ENCODE measurements at regions not wholly inside any gene's neighbourhood (a gene's known extent, or its start where the extent isn't known, plus 50 kb on each side); places are given as distances from the start of the nearest gene placed in this dataset.
"Not testable (repeated sequence)": the region's sequence is repeated elsewhere in the genome, so short reads cannot be mapped to it uniquely, and the experiment has no call there.

DNA sequence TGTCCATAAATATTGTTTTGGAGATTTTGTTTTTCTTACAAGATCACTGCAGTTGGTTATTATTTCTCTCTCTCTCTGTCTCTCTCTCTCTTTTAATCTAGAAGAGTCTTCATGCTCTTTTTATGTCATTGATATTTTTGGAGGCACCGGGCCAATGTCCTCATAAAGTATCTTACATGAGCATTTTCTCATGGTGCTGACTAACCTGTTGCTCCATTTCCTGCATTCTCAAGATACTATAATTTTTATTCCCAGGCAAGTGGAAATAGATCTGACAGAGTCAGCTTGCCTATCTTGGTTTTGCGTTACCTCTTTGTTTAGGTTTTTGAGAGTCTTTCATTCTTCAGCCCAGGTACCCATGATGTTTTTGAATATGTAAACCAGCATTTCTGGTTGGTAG is 938.8 kb upstream of the FBXO33 start:
- DNase-seq, result no peak

DNA sequence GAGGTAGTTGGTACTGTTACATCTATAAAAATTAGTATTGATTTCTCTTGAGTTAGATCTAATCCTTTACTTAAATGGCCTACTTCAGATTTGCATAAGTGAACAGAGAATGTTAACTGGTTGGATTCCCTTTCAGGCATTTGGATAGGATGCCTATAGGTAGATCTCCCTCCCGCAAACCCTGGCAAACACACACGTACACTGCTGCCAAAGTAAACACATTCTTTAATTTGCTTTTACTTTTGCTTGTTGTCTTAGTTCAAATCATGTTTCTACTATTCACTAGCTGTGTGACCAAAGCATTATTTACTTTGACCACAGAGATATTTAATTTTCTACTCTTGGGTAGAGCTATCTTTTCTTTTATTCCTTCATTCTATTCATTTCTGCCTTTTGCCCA is 936.1 kb upstream of the FBXO33 start:
- no peak for DNase-seq

DNA sequence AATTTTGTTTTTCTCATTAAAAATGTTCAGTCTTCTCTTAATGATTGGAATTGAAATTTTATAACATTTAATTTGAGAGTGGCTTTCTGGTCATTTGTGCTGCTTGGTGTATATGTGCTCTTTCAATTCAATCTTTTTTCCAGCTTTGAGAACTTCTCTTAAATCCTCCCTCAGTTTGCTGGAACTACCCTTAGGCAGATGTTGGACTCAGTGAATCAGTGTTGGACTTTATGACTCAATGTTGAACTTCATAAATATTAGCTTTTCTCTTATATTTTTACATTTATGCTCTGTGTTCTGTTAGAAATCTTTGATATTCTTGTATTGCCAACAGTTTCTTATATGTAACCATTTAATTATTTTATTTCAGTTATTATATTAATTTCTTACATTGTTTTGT is 935.5 kb upstream of the FBXO33 start:
- no peak for DNase-seq

DNA sequence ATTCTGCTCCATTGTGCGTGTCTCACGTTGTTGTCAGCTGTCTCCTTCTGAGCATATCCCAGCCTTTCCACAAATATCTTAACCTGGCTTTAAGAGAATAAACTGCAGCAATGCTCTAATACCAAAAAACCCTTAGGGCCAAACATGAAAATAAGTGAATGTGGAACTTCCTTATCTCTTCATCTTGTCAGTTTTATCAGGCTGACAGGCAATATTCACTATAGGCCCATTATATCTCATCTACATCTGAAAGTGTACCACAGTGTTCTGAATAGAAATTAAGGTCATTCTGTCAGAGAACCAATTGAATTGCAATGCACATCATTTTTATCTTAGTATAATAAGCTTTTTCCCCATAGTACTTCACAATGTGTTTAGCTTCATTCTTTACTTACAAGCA is 933.1 kb upstream of the FBXO33 start:
- peak in 1 of 3 donors; percentile 23 for DNase-seq

DNA sequence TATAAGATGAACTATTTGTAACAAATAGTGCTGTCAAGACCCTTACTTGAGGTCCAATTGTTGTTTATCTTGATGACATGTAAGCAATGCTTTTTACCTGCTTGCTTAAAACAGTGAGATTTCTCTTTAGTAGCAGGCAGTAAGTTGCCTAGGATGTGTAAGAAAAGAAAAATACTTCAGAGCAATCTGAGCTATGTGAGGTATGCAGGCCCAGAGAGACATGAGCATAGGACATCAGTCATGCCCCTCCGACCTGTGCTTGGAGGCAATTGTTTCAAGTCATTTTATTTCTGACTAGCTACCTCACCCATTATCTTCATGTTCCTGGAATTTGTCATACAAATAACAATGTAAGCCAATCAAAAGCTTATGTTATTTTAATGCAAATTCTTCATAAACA is 930.6 kb upstream of the FBXO33 start:
- no peak for DNase-seq

DNA sequence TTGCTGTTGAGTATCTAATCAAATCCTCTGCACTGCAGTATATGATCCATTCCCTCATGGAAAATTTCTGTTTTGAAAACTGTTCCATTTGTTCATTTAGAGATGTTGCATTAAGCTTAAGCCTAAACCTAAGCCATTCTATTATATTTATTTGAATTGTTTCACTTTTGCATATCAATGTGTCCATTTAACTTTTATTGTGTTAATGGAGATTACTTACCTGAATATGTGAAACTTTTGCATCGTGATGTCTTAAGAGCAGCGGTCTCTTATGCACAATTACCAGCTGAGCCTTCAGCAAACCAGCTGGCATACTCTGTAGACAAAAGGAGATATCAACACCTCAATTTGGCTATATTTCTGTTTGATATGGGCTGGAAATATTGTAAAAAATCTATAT is 922.5 kb upstream of the FBXO33 start:
- DNase-seq, result no peak

DNA sequence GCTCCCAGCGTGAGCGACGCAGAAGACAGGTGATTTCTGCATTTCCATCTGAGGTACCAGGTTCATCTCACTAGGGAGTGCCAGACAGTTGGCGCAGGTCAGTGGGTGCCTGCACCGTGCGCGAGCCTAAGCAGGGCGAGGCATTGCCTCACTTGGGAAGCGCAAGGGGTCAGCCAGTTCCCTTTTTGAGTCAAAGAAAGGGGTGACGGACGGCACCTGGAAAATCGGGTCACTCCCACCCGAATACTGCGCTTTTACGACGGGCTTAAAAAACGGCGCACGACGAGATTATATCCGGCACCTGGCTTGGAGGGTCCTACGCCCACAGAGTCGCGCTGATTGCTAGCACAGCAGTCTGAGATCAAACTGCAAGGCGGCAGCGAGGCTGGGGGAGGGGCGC is 915.9 kb upstream of the FBXO33 start:
- DNase-seq, result not testable (repeated sequence)

DNA sequence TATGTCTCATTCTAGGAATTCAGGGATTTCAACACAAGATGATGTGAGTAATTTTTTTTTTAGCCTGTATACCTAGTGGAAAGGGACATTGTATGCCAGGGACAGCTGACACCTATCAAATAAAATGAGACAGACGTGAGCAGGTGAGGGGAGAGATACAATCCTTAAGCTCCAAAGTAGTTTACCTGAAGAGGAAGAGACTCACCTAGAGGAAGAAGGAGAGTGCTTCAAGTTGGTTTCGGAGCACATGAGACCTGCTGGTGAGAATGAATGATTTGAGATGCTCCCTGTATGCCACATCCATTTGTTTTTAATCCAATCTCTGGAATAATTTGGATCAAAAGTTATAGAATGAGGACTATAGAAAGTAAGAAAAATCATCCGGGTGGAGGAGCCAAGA is 915.4 kb upstream of the FBXO33 start:
- no peak for DNase-seq

DNA sequence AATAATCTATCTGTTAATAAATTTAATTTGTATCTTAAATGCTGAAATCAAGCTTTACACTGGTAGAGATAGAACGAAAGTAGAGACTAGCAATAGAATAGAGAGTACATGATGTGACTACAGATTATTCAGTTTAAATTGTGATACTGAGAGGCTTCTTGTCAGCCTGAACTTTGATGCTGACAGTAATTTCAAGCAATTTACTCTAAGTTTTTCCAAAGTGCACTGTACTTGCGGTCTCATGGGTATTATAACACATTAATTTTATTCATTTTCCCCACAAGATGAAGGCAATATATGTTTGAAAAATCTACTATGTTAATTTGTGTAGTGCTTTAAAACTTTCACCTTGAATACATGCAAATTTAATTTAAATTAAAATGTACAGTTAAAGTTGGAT is 914.0 kb upstream of the FBXO33 start:
- no peak for DNase-seq

DNA sequence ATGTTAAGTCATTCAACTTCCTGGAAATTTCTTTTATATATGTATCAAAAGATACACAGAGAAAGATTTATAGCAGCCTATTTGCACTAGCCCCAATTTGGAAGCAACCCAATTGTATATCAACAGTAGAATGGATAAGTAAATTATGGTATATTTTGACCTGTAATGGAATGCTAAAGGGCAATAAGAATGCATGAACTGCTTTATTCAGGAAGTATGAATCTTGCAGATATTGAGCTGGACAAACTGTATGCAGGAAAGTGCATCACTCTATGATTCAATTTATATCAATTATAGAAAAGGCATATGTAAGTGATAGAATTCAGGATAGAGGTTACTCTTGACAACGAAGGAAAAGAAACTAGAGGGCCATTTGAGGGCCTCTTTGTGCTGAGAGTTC is 913.1 kb upstream of the FBXO33 start:
- peak in 1 of 3 donors; percentile 10 for DNase-seq

DNA sequence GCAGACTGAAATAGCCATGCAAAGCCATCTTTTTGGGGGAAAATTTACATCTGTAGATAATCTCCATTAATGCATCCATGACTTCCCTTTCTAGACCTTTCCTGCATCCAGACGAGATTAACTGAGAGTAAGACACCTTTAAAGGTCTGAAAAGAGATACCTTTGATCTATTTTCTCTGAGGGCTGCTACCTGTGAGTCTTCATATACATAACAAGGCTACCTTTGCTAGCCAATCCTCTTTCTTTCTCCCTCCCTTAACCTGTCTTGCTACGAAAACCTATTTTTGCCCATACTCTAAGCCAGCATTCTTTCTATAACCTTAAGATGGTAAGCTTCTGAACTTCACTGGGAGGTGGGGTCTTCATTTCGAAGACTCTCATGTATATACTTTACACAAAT is 908.5 kb upstream of the FBXO33 start:
- no peak for DNase-seq

DNA sequence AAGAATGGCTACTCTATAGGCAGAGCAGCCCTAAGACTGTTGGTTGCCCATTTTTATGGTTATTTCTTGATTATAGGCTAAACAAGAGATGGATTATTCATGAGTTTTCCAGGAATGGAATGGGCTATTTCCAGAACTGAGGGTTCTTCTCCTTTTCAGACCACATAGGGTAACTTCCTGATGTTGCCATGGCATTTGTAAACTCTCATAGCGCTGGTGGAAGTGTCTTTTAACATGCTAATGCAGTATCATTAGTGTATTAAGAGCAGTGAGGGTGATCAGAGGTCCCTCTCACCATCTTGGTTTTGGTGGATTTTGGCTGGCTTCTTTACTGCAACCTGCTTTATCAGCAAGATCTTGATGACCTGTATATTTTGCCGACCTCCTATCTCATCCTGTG is 904.6 kb upstream of the FBXO33 start:
- DNase-seq, result no peak

DNA sequence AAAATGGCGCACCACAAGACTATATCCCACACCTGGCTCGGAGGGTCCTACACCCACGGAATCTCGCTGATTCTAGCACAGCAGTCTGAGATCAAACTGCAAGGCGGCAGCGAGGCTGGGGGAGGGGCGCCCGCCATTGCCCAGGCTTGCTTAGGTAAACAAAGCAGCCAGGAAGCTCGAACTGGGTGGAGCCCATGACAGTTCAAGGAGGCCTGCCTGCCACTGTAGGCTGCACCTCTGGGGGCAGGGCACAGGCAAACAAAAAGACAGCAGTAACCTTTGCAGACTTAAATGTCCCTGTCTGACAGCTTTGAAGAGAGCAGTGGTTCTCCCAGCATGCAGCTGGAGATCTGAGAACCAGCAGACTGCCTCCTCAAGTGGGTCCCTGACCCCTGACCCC is 894.3 kb upstream of the FBXO33 start:
- DNase-seq, result not testable (repeated sequence)

DNA sequence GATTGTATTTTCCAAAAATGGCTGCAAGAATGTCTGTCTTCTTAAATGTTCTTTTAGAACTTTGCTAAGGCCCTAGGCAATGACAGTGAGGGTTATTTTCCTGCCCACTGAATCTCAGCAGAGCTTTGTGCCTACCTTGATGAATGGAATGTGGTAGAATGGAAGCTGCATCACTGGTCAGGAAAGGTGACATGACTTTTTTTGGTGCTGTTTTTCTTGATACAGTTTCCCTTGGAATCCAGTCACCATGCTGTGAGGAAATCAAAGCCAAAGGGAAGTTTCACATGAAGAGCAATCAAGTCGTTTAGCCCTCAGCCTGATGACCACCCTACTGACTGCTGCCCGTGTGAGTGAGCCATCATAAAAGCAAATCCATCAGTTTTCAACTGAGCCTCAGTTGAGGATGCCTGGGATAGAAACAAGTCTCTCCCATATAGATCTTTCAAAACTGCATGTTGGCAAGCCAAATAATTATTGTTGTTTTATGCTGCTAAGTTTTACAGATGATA is 886.0 kb upstream of the FBXO33 start:
- DNase-seq, result no peak

DNA sequence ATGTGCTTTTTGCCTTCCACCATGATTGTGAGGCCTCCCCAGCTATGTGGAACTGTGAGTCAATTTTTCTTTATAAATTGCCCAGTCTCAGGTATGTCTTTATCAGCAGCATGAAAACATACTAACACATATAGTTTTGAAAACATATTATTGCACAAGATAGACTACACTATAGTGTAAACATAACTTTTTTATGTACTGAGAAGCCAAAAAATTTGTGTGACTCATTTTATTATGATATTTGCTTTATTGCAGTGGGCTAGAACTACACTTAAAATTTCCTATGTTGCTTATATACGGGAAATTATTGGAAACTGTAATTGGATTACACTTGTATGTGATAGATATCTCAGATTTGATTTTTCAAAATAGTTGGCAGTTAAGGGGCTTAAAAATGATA is 885.5 kb upstream of the FBXO33 start:
- no peak for DNase-seq

DNA sequence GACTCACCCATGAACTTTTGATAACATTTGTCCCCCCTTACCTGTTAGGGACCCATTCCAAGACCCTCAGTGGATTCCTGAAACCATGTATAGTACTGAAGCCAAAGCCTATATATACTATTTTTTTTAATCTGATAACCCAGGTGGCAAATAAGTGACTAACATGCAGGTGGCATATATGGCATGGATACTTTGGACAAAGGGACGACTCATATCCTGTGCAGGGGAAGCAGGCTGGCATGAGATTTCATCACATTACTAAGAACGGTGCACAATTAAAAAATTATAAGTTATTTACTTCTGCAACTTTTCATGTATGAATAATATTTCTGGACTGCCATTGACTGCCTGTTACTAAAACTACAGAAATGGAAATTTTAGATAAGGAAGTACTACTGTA is 880.1 kb upstream of the FBXO33 start:
- no peak for DNase-seq

DNA sequence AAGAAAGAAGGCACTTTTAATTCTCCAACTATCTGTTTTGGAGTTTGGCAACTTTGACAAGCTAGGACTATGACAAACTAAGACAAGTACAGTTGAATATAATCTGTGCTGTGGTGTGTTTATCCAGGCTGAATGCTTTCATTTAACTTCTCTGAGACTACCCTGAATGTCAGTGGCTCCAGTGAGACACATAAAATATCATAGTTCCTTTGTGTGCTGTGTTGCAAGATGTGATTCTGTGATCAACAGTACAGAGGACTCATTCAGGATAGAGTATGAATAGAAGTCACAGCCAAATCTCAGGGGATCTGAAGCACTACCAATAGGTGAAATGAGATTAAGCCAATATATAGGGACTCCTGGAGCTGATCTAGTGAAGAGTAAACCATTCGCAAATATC is 876.9 kb upstream of the FBXO33 start:
- no peak for DNase-seq

DNA sequence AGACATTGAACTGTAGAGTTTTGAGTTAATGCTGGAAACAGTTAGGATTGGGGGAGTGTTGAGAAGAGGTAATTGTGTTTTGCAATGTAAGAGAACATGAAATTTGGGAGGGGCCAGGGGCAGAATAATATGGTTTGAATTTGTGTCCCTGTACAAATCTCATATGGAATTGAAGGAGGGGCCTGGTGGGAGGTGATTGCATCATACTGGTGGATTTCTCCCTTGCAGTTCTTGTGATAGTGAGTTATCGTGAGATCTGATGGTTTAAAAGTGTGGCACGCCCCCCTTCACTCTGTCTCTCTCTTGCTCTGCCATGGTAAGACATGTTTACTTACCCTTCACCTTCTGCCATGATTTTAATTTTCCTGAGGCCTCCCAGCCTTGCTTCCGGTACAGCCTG is 876.0 kb upstream of the FBXO33 start:
- DNase-seq, result no peak

DNA sequence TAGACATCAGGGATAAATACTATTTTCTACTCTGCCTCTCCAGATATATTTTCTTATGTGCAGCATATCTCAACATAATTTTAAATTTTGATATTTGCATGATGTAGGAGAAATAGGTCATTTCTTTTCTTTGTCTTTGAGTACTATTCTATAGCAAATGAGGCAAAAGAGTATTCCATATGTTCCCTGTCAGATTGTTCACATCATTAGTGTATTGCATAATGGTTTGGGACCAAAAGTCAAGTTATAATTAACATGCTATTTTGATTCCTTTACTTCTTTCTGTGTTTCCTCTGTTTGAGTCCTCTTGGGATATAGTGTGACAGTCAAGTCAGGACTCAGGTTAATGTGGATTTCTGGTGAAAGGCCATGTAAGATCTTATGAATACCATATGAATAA is 864.6 kb upstream of the FBXO33 start:
- DNase-seq, result no peak

DNA sequence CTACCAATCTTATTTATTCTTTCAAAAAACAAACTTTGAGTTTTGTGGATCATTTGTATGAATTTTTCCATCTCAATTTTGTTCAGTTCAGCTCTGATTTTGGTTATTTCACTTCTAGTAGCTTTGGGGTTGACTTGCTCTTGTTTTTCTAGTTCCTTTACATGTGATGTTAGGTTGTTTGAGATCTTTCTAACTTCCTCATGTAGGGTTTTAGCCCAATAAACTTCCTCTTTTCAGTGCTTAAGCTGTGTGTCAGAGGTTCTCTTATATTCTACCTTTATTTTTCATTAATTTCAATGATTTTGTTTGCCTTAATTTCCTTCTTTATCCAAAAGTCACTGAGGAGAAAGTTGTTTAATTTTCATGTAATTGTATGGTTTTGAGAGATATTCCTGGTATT is 860.4 kb upstream of the FBXO33 start:
- DNase-seq, result no peak

DNA sequence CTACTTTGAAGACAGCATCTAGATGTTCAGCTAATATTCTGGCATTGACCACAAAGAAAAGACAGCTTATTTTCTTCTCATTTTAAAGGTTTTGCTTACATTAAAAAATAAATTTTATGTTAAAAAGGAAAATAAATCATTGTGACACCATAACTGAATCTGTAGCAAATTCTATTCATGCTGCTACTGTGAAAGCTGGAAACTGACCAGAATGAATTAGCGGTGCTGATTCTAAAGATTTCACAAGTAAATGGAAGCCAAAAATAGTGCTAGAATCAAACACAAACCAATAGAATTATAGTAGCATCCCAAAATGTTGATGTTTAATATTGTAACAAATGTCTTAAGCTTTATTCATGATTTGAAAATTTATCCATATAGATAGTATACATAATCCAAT is 850.0 kb upstream of the FBXO33 start:
- no peak for DNase-seq

DNA sequence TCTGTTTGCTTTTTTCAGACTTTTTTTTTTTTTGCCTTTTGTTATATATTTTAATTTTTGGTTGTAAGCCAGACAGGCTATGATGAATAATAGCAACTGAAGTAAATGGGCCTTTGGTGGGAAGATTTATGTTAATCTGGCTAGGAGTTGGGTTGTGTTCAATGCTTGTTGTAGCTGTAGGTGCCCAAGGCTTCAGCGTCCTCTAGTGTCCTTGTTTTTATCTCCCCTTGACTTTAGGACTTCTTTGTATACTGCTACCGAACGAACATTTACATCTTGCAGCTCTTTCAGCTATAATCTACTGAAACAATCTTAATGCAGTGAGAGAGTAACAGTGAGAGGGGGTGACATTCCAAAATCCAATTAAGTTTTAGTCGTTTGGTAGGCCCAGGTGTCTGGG is 848.4 kb upstream of the FBXO33 start:
- DNase-seq, result no peak

DNA sequence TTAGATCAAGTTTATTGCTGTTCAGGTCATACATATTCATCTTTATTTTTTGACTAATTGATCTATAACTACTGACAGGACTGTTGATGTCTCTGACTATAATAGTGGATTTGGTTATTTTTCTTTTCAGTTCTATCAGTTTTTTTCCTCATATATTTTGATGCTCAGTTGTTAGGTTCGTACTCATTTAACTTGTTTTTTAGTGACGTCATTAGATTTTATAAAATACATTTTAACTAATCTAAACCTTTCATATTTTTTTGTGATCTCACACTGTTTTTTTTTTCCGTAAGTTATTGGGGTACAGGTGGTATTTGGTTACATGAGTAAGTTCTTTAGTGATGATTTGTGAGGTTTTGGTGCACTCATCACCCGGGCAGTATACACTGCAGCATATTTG is 841.2 kb upstream of the FBXO33 start:
- no peak for DNase-seq

DNA sequence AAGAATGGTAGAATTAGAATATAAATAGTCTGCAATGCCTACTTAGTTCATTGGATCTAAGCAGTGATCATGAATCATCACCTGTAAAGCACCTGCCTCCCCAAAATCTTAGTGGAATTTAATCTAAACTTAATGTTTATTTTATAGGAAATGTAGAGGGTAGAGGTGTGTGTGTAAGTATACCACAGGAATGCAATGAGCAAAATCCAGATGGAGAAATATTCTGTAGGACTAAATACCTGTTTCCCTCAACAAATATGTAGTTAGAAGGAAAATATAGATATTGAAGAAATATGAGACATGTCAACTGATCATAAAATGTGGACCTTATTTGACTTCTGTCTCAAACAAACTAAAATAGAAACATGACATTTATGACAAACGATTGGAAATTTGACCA is 839.2 kb upstream of the FBXO33 start:
- no peak for DNase-seq

DNA sequence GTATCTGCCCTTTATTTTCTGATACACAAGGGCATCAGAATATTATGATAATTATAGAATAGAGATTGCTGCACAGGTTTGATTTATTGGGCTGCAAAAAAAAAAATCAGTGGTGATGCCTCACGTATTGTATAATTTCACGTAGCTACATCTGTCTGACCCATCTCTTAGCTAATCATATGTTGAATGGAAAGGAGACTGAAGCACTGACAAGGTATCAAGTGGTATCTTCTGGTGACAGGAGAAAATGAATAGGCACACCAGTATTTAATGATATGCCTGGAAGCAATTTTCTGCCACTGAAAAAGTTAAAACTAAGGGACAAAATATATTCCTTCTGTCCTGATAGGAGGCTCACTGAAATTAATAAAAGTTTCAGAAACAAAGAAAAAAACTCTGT is 837.2 kb upstream of the FBXO33 start:
- DNase-seq, result no peak
